Liver (tissue), 8 donors: ENCODE measurements at regions not wholly inside any gene's neighbourhood (a gene's known extent, or its start where the extent isn't known, plus 50 kb on each side); places are given as distances from the start of the nearest gene placed in this dataset.
A peak's percentile ranks its signal among the peaks of the same experiment; 100 is the strongest.

ENCODE experiments used
- DNase-seq: peaks from one replicate; pipeline ENCODE4 v3.0.0-alpha.2; 2017; ENCODE audit warnings: low spot score
- H3K27ac ChIP-seq, 2 donors: one replicate each; pipeline ENCODE4 v1.7.0; 2013; ENCODE audit warnings: inconsistent platforms in 2 of 2, low read length in 2 of 2, control low read depth in 1 of 2, low read depth in 1 of 2, mild to moderate bottlenecking in 1 of 2
- H3K27me3 ChIP-seq, 4 donors: one replicate each; pipeline versions ENCODE4 v1.6.1 to v1.7.0; 2013; ENCODE audit warnings: low read length in 3 of 4, inconsistent platforms in 1 of 4, mild to moderate bottlenecking in 1 of 4, moderate library complexity in 1 of 4; ENCODE audit not compliant: control insufficient read depth in 4 of 4, insufficient read depth in 4 of 4
- H3K36me3 ChIP-seq, 4 donors: one replicate each; pipeline versions ENCODE4 v1.6.1 to v1.7.0; 2013; ENCODE audit warnings: low read length in 3 of 4, mild to moderate bottlenecking in 3 of 4, low read depth in 1 of 4, moderate library complexity in 1 of 4; ENCODE audit not compliant: control insufficient read depth in 4 of 4, insufficient read depth in 3 of 4
- H3K4me1 ChIP-seq, 4 donors: one replicate each; pipeline versions ENCODE4 v1.6.1 to v1.7.0; 2013; ENCODE audit warnings: low read length in 3 of 4, mild to moderate bottlenecking in 3 of 4, moderate library complexity in 1 of 4; ENCODE audit not compliant: control insufficient read depth in 4 of 4, insufficient read depth in 4 of 4
- H3K4me3 ChIP-seq, 3 donors: one replicate each; pipeline versions ENCODE4 v1.6.1 to v1.7.0; 2013; ENCODE audit warnings: low read length in 3 of 3, control low read depth in 1 of 3, low read depth in 1 of 3, mild to moderate bottlenecking in 1 of 3
- H3K9ac ChIP-seq, 2 donors: one replicate each; pipeline ENCODE4 v1.7.0; 2013; ENCODE audit warnings: low read length in 2 of 2, mild to moderate bottlenecking in 2 of 2, moderate library complexity in 2 of 2, control low read depth in 1 of 2, low read depth in 1 of 2
- H3K9me3 ChIP-seq, 4 donors: one replicate each; pipeline versions ENCODE4 v1.6.1 to v1.7.0; 2013; ENCODE audit warnings: low read length in 3 of 4; ENCODE audit not compliant: control insufficient read depth in 4 of 4
- ATF3 ChIP-seq: IDR thresholded peaks from 2 replicates; pipeline ENCODE4 v1.6.1; 2016; ENCODE audit warnings: antibody characterized with exemption
- CTCF ChIP-seq: fragments of 150-350 bp; IDR thresholded peaks from 2 replicates; pipeline ENCODE4 v1.5.1; 2017; ENCODE audit warnings: improper control_type of control experiment, low read depth, low read length; ENCODE audit not compliant: missing input control
- EGR1 ChIP-seq, 2 donors: IDR thresholded peaks; 2 replicates each; pipeline ENCODE4 v1.6.1; 2016 to 2018; ENCODE audit warnings: antibody characterized with exemption in 2 of 2, low read depth in 2 of 2
- FOXA1 ChIP-seq: IDR thresholded peaks from 2 replicates; pipeline ENCODE4 v1.6.1; 2016; ENCODE audit warnings: antibody characterized with exemption
- HNF4A ChIP-seq, 2 donors: conservative IDR thresholded peaks; 2 replicates each; pipeline ENCODE4 v1.6.1; 2016; ENCODE audit warnings: antibody characterized with exemption in 2 of 2, mild to moderate bottlenecking in 2 of 2
- RAD21 ChIP-seq, 2 donors: IDR thresholded peaks; 2 replicates each; pipeline ENCODE4 v1.6.1; 2016; ENCODE audit warnings: antibody characterized with exemption in 2 of 2, mild to moderate bottlenecking in 2 of 2
- REST ChIP-seq: IDR thresholded peaks from 2 replicates; pipeline ENCODE4 v1.6.1; 2016; ENCODE audit warnings: antibody characterized with exemption, mild to moderate bottlenecking
- RXRA ChIP-seq, 2 donors: IDR thresholded peaks; 2 replicates each; pipeline ENCODE4 v1.6.1; 2017 to 2018; ENCODE audit warnings: antibody characterized with exemption in 2 of 2, mild to moderate bottlenecking in 1 of 2
- SP1 ChIP-seq: IDR thresholded peaks from 2 replicates; pipeline ENCODE4 v1.6.1; 2018; ENCODE audit warnings: antibody characterized with exemption, mild to moderate bottlenecking
- YY1 ChIP-seq: IDR thresholded peaks from 2 replicates; pipeline ENCODE4 v1.6.1; 2016; ENCODE audit warnings: antibody characterized with exemption, mild to moderate bottlenecking
- ZBTB33 ChIP-seq: IDR thresholded peaks from 2 replicates; pipeline ENCODE4 v1.6.1; 2016; ENCODE audit warnings: antibody characterized with exemption
- WGBS: extraction: QIAGEN DNeasy Blood & Tissue Kit; methylation state at CpG from one replicate; pipeline ENCODE4 v1.1.7; 2013; 5-methylcytosine and 5-hydroxymethylcytosine counted together
- donor health status: healthy.
- donor health status: healthy.
- donor health status: healthy.
- donor health status: healthy.
- donor health status: healthy.

- H3K36me3 ChIP-seq, result no peaks in the 10 kb centered on the region
- H3K9me3 ChIP-seq, result no peaks in the 10 kb centered on the region
- no peak overlapping the region for H3K9ac ChIP-seq
- no peak for DNase-seq
- WGBS, result 84% methylated on average over 2 of the region's 2 CpGs
- no peak overlapping the region for H3K4me3 ChIP-seq
- no peaks in the 10 kb centered on the region for H3K4me1 ChIP-seq
- no peaks in the 10 kb centered on the region for H3K27me3 ChIP-seq
- TF ChIP-seq CTCF (peak; percentile 17), ATF3 (no peak), RAD21 (IDR thresholded peaks at IDR 0.05) (peak in 1 of 2 donors; percentile 46)
- no peak overlapping the region for H3K27ac ChIP-seq
Observed at GRCh38 chr6:119720160-119720559, 370.6 kb upstream of the MAN1A1 start.

GRCh38 chr6:119717942-119718341 is 368.4 kb upstream of the MAN1A1 start:
- Histone ChIP-seq H3K27ac (no peak overlapping the region), H3K27me3 (no peaks in the 10 kb centered on the region), H3K9ac (no peak overlapping the region), H3K9me3 (no peaks in the 10 kb centered on the region), H3K36me3 (no peaks in the 10 kb centered on the region), H3K4me3 (no peak overlapping the region), H3K4me1 (no peaks in the 10 kb centered on the region)
- no peak for TF ChIP-seq SP1
- no peak for TF ChIP-seq ZBTB33
- no peak for TF ChIP-seq RXRA (IDR thresholded peaks at IDR 0.05)
- no peak for TF ChIP-seq FOXA1
- no peak for TF ChIP-seq EGR1 (IDR thresholded peaks at IDR 0.05; ENCODE audit: low read depth in 2 of 2)
- TF ChIP-seq YY1, result no peak
- no peak for TF ChIP-seq REST
- no peak for TF ChIP-seq CTCF
- TF ChIP-seq HNF4A (conservative IDR thresholded peaks at IDR 0.05), result no peak
- WGBS, result 75% methylated on average over 2 of the region's 2 CpGs
- no peak for DNase-seq
